ENCODE measurements at regions not wholly inside any gene's neighbourhood (a gene's known extent, or its start where the extent isn't known, plus 50 kb on each side); places are given as distances from the start of the nearest gene placed in this dataset.

- Histone ChIP-seq H3K79me2 (ENCODE audit: insufficient read depth, low read length) (no peaks in the 10 kb centered on the region), H3K27me3 (ENCODE audit: insufficient read depth, low read length) (no peaks in the 10 kb centered on the region), H4K20me1 (ENCODE audit: insufficient read depth, low read length) (no peaks in the 10 kb centered on the region), H2AFZ (ENCODE audit: low read length) (no peak overlapping the region), H3K9me2 (ENCODE audit: low read depth, low read length) (no peaks in the 10 kb centered on the region), H3K36me3 (ENCODE audit: insufficient read depth, low read length) (no peaks in the 10 kb centered on the region), H3K9ac (ENCODE audit: low read length) (no peak overlapping the region), H3K4me3 (ENCODE audit: low read depth, low read length, poor library complexity, severe bottlenecking) (no peak overlapping the region), H3K4me1 (ENCODE audit: insufficient read depth, low read length, severe bottlenecking) (no peaks in the 10 kb centered on the region), H3K9me3 (ENCODE audit: low read length) (no peaks in the 10 kb centered on the region), H3F3A (ENCODE audit: insufficient read depth, low read length) (no peaks in the 10 kb centered on the region), H3K4me2 (ENCODE audit: low read length) (no peak overlapping the region), H3K27ac (ENCODE audit: low read depth, low read length, poor library complexity, severe bottlenecking) (no peak overlapping the region)
- no peak for TF ChIP-seq CTCF (IDR thresholded peaks at IDR 0.05; ENCODE audit: low read length)
- no peak for TF ChIP-seq EZH2 (IDR thresholded peaks at IDR 0.05; ENCODE audit: borderline replicate concordance, low read length)
Observed at GRCh38 chr5:101929628-101930027, 366.5 kb downstream of the SLCO4C1 start.

DNA sequence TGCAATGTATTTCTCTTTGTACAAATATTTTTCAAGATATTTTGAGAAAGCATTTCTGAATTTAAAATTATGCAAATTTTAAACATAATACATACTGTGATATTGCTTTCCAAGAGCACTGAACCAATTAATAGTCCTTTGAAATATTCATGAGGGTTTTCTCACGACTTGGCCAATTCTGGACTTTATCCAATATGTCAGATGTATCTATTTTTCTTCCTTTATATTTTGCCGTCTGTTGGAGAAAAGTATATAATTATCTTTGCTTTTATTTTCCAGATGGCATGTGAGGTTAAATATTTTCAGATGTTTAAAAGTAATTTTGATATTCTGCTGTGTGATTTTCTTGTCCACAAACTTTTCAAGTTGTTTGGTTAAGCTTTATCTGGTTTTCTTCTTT lies 378.9 kb downstream of the SLCO4C1 start:
- H3K27me3 ChIP-seq (ENCODE audit: insufficient read depth, low read length) = no peaks in the 10 kb centered on the region
- no peaks in the 10 kb centered on the region for H3K79me2 ChIP-seq (ENCODE audit: insufficient read depth, low read length)
- H3K4me2 ChIP-seq (ENCODE audit: low read length) = no peak overlapping the region
- no peaks in the 10 kb centered on the region for H3F3A ChIP-seq (ENCODE audit: insufficient read depth, low read length)
- no peak overlapping the region for H3K4me3 ChIP-seq (ENCODE audit: low read depth, low read length, poor library complexity, severe bottlenecking)
- TF ChIP-seq CTCF (IDR thresholded peaks at IDR 0.05; ENCODE audit: low read length) (no peak), EZH2 (IDR thresholded peaks at IDR 0.05; ENCODE audit: borderline replicate concordance, low read length) (no peak)
- H3K9ac ChIP-seq (ENCODE audit: low read length) = no peak overlapping the region
- H3K9me3 ChIP-seq (ENCODE audit: low read length) = no peaks in the 10 kb centered on the region
- no peak overlapping the region for H3K27ac ChIP-seq (ENCODE audit: low read depth, low read length, poor library complexity, severe bottlenecking)
- no peaks in the 10 kb centered on the region for H3K4me1 ChIP-seq (ENCODE audit: insufficient read depth, low read length, severe bottlenecking)
- no peaks in the 10 kb centered on the region for H3K36me3 ChIP-seq (ENCODE audit: insufficient read depth, low read length)
- H3K9me2 ChIP-seq (ENCODE audit: low read depth, low read length) = no peaks in the 10 kb centered on the region
- no peaks in the 10 kb centered on the region for H4K20me1 ChIP-seq (ENCODE audit: insufficient read depth, low read length)
- no peak overlapping the region for H2AFZ ChIP-seq (ENCODE audit: low read length)

GRCh38 chr5:101915554-101915953 lies 380.5 kb downstream of the SLCO4C1 start:
- Histone ChIP-seq H2AFZ (ENCODE audit: low read length) (no peak overlapping the region), H3K27me3 (ENCODE audit: insufficient read depth, low read length) (no peaks in the 10 kb centered on the region), H3K79me2 (ENCODE audit: insufficient read depth, low read length) (no peaks in the 10 kb centered on the region), H3K4me1 (ENCODE audit: insufficient read depth, low read length, severe bottlenecking) (no peaks in the 10 kb centered on the region), H3K9me3 (ENCODE audit: low read length) (no peaks in the 10 kb centered on the region), H3K4me3 (ENCODE audit: low read depth, low read length, poor library complexity, severe bottlenecking) (no peak overlapping the region), H3K9me2 (ENCODE audit: low read depth, low read length) (no peaks in the 10 kb centered on the region), H3K4me2 (ENCODE audit: low read length) (no peak overlapping the region), H3K36me3 (ENCODE audit: insufficient read depth, low read length) (no peaks in the 10 kb centered on the region), H3F3A (ENCODE audit: insufficient read depth, low read length) (no peaks in the 10 kb centered on the region), H3K27ac (ENCODE audit: low read depth, low read length, poor library complexity, severe bottlenecking) (no peak overlapping the region), H3K9ac (ENCODE audit: low read length) (no peak overlapping the region), H4K20me1 (ENCODE audit: insufficient read depth, low read length) (no peaks in the 10 kb centered on the region)
- TF ChIP-seq EZH2 (IDR thresholded peaks at IDR 0.05; ENCODE audit: borderline replicate concordance, low read length) = no peak
- no peak for TF ChIP-seq CTCF (IDR thresholded peaks at IDR 0.05; ENCODE audit: low read length)
